ENCODE measurements at regions not wholly inside any gene's neighbourhood (a gene's known extent, or its start where the extent isn't known, plus 50 kb on each side); places are given as distances from the start of the nearest gene placed in this dataset.

- no peak for TF ChIP-seq CTCF (IDR thresholded peaks at IDR 0.05)
- TF ChIP-seq POLR2A (IDR thresholded peaks at IDR 0.05), result no peak
Observed at GRCh38 chr16:52621651-52622050, 74.7 kb upstream of the TOX3 start.
